Panc1 (cell line): ENCODE measurements at regions not wholly inside any gene's neighbourhood (a gene's known extent, or its start where the extent isn't known, plus 50 kb on each side); places are given as distances from the start of the nearest gene placed in this dataset.

Source experiments
- POLR2AphosphoS5 ChIP-seq: IDR thresholded peaks from 2 replicates; pipeline ENCODE4 v1.6.1; 2012; ENCODE audit warnings: mild to moderate bottlenecking, low read depth, low read length, moderate library complexity
- SIN3A ChIP-seq: IDR thresholded peaks from 2 replicates; pipeline ENCODE4 v1.6.1; 2012; ENCODE audit warnings: low read depth, mild to moderate bottlenecking, low read length, moderate library complexity, borderline replicate concordance; ENCODE audit not compliant: insufficient read depth
- TCF7L2 ChIP-seq: IDR thresholded peaks from 2 replicates; pipeline ENCODE4 v1.6.1; 2011; ENCODE audit warnings: mild to moderate bottlenecking, low read depth, low read length, inconsistent platforms
- TF ChIP-seq, protein P1 (sequence below): fragments of 450-650 bp; IDR thresholded peaks from 2 replicates; pipeline ENCODE4 v1.5.1; 2017; ENCODE audit warnings: mild to moderate bottlenecking
- TF ChIP-seq, protein P2 (sequence below), 2 experiments: IDR thresholded peaks; 2 replicates each; pipeline ENCODE4 v1.6.1; 2011 to 2012; ENCODE audit warnings: low read depth in 2 of 2, control low read depth in 1 of 2, low read length in 1 of 2, mild to moderate bottlenecking in 1 of 2, moderate library complexity in 1 of 2; ENCODE audit not compliant: insufficient read depth in 1 of 2

DNA sequence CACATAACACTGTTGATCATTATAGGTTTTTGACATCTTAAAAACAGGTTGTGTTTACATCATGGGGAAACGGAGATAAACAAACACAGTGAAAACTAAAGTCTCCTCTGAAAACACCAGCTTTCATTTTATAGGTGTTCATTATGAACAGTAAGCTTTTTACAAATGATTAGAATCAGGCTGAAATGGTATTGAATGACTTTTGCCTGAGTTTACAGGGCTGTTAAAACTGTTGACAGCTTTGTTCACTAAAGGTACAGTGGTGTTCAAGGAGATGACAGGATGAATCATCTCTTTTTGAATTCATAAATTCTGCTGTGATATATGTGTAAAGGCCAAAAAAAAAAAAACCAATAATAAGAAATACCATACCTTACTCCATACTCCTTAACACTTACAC, 184.6 kb upstream of the CNTN5 start:
- TF ChIP-seq SIN3A: no peak
- TF ChIP-seq, protein P1, sequence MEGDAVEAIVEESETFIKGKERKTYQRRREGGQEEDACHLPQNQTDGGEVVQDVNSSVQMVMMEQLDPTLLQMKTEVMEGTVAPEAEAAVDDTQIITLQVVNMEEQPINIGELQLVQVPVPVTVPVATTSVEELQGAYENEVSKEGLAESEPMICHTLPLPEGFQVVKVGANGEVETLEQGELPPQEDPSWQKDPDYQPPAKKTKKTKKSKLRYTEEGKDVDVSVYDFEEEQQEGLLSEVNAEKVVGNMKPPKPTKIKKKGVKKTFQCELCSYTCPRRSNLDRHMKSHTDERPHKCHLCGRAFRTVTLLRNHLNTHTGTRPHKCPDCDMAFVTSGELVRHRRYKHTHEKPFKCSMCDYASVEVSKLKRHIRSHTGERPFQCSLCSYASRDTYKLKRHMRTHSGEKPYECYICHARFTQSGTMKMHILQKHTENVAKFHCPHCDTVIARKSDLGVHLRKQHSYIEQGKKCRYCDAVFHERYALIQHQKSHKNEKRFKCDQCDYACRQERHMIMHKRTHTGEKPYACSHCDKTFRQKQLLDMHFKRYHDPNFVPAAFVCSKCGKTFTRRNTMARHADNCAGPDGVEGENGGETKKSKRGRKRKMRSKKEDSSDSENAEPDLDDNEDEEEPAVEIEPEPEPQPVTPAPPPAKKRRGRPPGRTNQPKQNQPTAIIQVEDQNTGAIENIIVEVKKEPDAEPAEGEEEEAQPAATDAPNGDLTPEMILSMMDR: no peak
- no peak for TF ChIP-seq POLR2AphosphoS5
- TF ChIP-seq, protein P2, sequence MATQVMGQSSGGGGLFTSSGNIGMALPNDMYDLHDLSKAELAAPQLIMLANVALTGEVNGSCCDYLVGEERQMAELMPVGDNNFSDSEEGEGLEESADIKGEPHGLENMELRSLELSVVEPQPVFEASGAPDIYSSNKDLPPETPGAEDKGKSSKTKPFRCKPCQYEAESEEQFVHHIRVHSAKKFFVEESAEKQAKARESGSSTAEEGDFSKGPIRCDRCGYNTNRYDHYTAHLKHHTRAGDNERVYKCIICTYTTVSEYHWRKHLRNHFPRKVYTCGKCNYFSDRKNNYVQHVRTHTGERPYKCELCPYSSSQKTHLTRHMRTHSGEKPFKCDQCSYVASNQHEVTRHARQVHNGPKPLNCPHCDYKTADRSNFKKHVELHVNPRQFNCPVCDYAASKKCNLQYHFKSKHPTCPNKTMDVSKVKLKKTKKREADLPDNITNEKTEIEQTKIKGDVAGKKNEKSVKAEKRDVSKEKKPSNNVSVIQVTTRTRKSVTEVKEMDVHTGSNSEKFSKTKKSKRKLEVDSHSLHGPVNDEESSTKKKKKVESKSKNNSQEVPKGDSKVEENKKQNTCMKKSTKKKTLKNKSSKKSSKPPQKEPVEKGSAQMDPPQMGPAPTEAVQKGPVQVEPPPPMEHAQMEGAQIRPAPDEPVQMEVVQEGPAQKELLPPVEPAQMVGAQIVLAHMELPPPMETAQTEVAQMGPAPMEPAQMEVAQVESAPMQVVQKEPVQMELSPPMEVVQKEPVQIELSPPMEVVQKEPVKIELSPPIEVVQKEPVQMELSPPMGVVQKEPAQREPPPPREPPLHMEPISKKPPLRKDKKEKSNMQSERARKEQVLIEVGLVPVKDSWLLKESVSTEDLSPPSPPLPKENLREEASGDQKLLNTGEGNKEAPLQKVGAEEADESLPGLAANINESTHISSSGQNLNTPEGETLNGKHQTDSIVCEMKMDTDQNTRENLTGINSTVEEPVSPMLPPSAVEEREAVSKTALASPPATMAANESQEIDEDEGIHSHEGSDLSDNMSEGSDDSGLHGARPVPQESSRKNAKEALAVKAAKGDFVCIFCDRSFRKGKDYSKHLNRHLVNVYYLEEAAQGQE (IDR thresholded peaks at IDR 0.05; ENCODE audit: insufficient read depth in 1 of 2, low read depth in 2 of 2, low read length in 1 of 2): no peak
- TF ChIP-seq TCF7L2: no peak
